HCT116 (cell line): ENCODE measurements at regions not wholly inside any gene's neighbourhood (a gene's known extent, or its start where the extent isn't known, plus 50 kb on each side); places are given as distances from the start of the nearest gene placed in this dataset.

Experiments used
- CEBPB ChIP-seq: IDR thresholded peaks from 2 replicates; pipeline ENCODE4 v1.6.1; 2012; ENCODE audit warnings: low read depth
- CTCF ChIP-seq, 3 experiments: fragments of 200-600 bp in 1 of 3; sonication (generic) in 1 of 3; IDR thresholded peaks in 2 of 3; conservative IDR thresholded peaks in 1 of 3; 2 replicates each; pipeline ENCODE4 v1.5.1; 2012 to 2017; ENCODE audit warnings: low read depth in 2 of 3, low read length in 2 of 3, antibody characterized with exemption in 1 of 3, borderline replicate concordance in 1 of 3, control low read depth in 1 of 3, mild to moderate bottlenecking in 1 of 3, mixed read lengths in 1 of 3, mixed run types in 1 of 3, moderate library complexity in 1 of 3; ENCODE audit not compliant: insufficient read depth in 1 of 3
- EZH2 ChIP-seq: fragments of 200-600 bp; sonication (generic); IDR thresholded peaks from 2 replicates; pipeline ENCODE4 v1.6.1; 2017; ENCODE audit warnings: antibody characterized with exemption, mixed run types
- EZH2phosphoT487 ChIP-seq: fragments of 200-600 bp; IDR thresholded peaks from 2 replicates; pipeline ENCODE4 v1.6.1; 2018; ENCODE audit warnings: antibody characterized with exemption, borderline replicate concordance
- POLR2A ChIP-seq: IDR thresholded peaks from 2 replicates; pipeline ENCODE4 v1.7.0; 2011; ENCODE audit warnings: borderline replicate concordance; ENCODE audit not compliant: insufficient read depth, insufficient read length; ENCODE audit errors: extremely low read depth
- POLR2AphosphoS5 ChIP-seq: IDR thresholded peaks from 2 replicates; pipeline ENCODE4 v1.6.1; 2011; ENCODE audit warnings: mild to moderate bottlenecking, low read depth, low read length, moderate library complexity
- REST ChIP-seq: IDR thresholded peaks from 2 replicates; pipeline ENCODE4 v1.6.1; 2012; ENCODE audit warnings: low read depth
- SIN3A ChIP-seq: IDR thresholded peaks from 2 replicates; pipeline ENCODE4 v1.6.1; 2012; ENCODE audit warnings: low read depth
- SP1 ChIP-seq: IDR thresholded peaks from 2 replicates; pipeline ENCODE4 v1.6.1; 2012; ENCODE audit warnings: low read depth
- TCF7L2 ChIP-seq: IDR thresholded peaks from 2 replicates; pipeline ENCODE4 v1.7.0; 2011; ENCODE audit warnings: borderline replicate concordance, inconsistent platforms; ENCODE audit not compliant: insufficient read depth, insufficient read length; ENCODE audit errors: extremely low read depth
- YY1 ChIP-seq: IDR thresholded peaks from 2 replicates; pipeline ENCODE4 v1.6.1; 2011; ENCODE audit warnings: low read length, low read depth, moderate library complexity, mild to moderate bottlenecking; ENCODE audit not compliant: insufficient replicate concordance; ENCODE audit errors: extremely low read depth

- TF ChIP-seq YY1 (no peak), EZH2 (no peak), EZH2phosphoT487 (no peak), POLR2A (no peak), CTCF (IDR thresholded peaks at IDR 0.05 in 2 of 3, conservative IDR thresholded peaks at IDR 0.05 in 1 of 3; ENCODE audit: borderline replicate concordance in 1 of 3, insufficient read depth in 1 of 3, low read depth in 2 of 3, low read length in 2 of 3) (no peak), TCF7L2 (no peak), REST (no peak), SP1 (no peak), POLR2AphosphoS5 (no peak), CEBPB (no peak), SIN3A (no peak)
Observed at GRCh38 chr2:121906170-121906569, 150.7 kb downstream of the TSN start.
